AG09319 (cell line): ENCODE measurements at regions not wholly inside any gene's neighbourhood (a gene's known extent, or its start where the extent isn't known, plus 50 kb on each side); places are given as distances from the start of the nearest gene placed in this dataset.
A peak's percentile ranks its signal among the peaks of the same experiment; 100 is the strongest.

Experiments
- DNase-seq: peaks from one replicate; pipeline ENCODE4 v3.0.0-alpha.2; 2010; ENCODE audit warnings: low read depth; ENCODE audit errors: extremely low read depth
- CTCF ChIP-seq: IDR thresholded peaks from 2 replicates; pipeline ENCODE4 v1.5.1; 2011; ENCODE audit warnings: low read depth, mild to moderate bottlenecking, inconsistent platforms, low read length, moderate library complexity

- DNase-seq = no peak
- no peak for TF ChIP-seq CTCF
These were observed 73.5 kb upstream of the ANKRD55 start for GRCh38 chr5:56306433-56307150.

GRCh38 chr5:56305001-56305950 is 72.1 kb upstream of the ANKRD55 start:
- DNase-seq = peak; percentile 7
- no peak for TF ChIP-seq CTCF

- TF ChIP-seq CTCF = no peak
- no peak for DNase-seq
These were observed 70.4 kb upstream of the ANKRD55 start for GRCh38 chr5:56303511-56303910.

GRCh38 chr5:56302027-56302426 is 68.9 kb upstream of the ANKRD55 start:
- DNase-seq = no peak
- TF ChIP-seq CTCF = no peak

GRCh38 chr5:56301069-56301468 is 67.9 kb upstream of the ANKRD55 start:
- no peak for TF ChIP-seq CTCF
- DNase-seq = no peak

GRCh38 chr5:56299212-56299611 is 66.1 kb upstream of the ANKRD55 start:
- DNase-seq = no peak
- no peak for TF ChIP-seq CTCF
